ENCODE measurements at regions not wholly inside any gene's neighbourhood (a gene's known extent, or its start where the extent isn't known, plus 50 kb on each side); places are given as distances from the start of the nearest gene placed in this dataset.
A peak's percentile ranks its signal among the peaks of the same experiment; 100 is the strongest.

- DNase-seq (ENCODE audit: low read depth in 2 of 3, low spot score in 2 of 3), result no peak
These were observed 194.0 kb downstream of the LRATD1 start for GRCh38 chr2:14826518-14826917.

DNA sequence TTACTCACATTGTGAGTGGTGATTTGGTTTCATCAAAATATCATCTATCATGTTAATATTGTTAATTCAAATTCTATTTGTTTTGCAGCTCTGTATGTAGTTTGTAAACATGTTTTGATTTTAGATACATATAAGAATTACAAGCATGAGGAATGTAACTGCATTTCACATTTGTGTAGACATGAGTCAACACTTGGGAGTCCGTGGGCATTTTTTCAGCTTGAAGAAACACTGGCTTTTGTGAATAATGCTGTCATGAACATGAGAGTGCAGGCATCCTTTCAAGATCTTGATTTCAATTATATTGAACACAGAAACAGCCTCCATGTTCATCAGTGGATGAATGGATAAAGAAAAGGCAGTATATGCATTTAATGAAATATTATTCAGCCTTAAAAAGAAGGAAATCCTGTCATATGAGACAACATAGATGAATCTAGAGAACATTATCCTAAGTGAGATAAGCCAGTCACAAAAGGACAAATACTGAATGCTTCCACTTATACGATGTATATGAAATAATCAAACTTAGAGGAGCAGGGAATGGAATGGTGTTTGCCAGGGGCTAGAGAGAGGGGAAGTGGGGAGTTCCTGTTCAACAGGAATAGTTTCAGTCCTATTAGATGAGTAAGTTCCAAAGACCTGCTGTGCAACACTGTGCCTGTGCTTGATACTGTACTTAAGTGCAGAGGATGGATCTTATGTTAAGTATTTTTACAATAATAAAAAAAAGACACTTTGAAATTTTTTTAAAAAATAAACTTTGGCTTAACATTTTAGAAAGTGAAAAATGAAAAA, 194.9 kb downstream of the LRATD1 start:
- DNase-seq (ENCODE audit: low read depth in 2 of 3, low spot score in 2 of 3), result no peak

GRCh38 chr2:14828223-14828622, 195.7 kb downstream of the LRATD1 start:
- no peak for DNase-seq (ENCODE audit: low read depth in 2 of 3, low spot score in 2 of 3)

GRCh38 chr2:14828968-14829367, 196.5 kb downstream of the LRATD1 start:
- DNase-seq (ENCODE audit: low read depth in 2 of 3, low spot score in 2 of 3), result no peak

- DNase-seq (ENCODE audit: low read depth in 2 of 3, low spot score in 2 of 3), result no peak
These were observed 198.9 kb downstream of the LRATD1 start for GRCh38 chr2:14831458-14831857.

- DNase-seq (ENCODE audit: low read depth in 2 of 3, low spot score in 2 of 3), result no peak
These were observed 211.1 kb downstream of the LRATD1 start for GRCh38 chr2:14843507-14844204.

GRCh38 chr2:14855751-14856150, 223.2 kb downstream of the LRATD1 start:
- DNase-seq (ENCODE audit: low read depth in 2 of 3, low spot score in 2 of 3), result no peak

DNA sequence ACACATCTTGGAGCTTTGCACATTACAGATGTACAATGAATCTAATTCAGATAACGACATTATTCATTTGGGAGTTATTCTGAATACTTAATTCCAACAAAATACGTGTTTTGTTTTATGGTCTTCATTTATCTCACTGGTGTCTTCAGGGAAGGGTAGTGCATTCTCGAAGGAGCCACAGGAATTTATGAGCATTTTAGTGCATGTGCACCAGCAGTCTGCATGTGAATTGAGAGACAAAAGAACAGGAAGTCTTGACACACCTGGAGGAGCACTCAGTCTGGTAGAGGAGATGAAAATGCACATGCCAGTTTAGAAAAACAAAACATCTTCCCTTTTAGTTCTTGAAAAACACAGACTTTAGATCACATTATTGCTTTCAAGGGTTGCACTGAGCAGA, 228.7 kb downstream of the LRATD1 start:
- DNase-seq (ENCODE audit: low read depth in 2 of 3, low spot score in 2 of 3), result no peak

- DNase-seq (ENCODE audit: low read depth in 2 of 3, low spot score in 2 of 3), result no peak
These were observed 234.3 kb downstream of the LRATD1 start for GRCh38 chr2:14866736-14867352.

DNA sequence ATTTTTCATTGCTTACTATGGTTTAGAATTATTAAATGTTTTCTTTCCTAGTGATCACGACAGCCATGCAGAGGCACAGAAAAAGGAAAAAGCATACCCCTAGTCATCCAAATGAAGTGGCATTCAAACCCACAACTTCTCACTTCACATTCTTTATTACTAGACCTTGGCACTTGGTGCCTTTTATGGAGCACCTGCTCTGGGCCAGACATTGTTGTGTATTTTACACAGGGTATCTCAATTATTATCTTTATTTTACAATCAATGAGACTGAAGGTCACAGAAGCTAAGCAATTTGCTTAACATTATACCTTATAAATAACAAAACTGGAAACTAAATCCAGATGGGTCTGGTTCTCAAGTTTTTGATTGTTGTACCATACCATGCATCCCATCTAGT, 235.3 kb downstream of the LRATD1 start:
- DNase-seq (ENCODE audit: low read depth in 2 of 3, low spot score in 2 of 3), result no peak

GRCh38 chr2:14872779-14873325, 240.3 kb downstream of the LRATD1 start:
- peak in 2 of 3 donors; percentile 20 to 32 for DNase-seq (ENCODE audit: low read depth in 2 of 3, low spot score in 2 of 3)

GRCh38 chr2:14881651-14882327, 249.3 kb downstream of the LRATD1 start:
- no peak for DNase-seq (ENCODE audit: low read depth in 2 of 3, low spot score in 2 of 3)

- DNase-seq (ENCODE audit: low read depth in 2 of 3, low spot score in 2 of 3), result no peak
These were observed 252.1 kb downstream of the LRATD1 start for GRCh38 chr2:14884651-14885050.

GRCh38 chr2:14891546-14891945, 259.0 kb downstream of the LRATD1 start:
- DNase-seq (ENCODE audit: low read depth in 2 of 3, low spot score in 2 of 3), result no peak

DNA sequence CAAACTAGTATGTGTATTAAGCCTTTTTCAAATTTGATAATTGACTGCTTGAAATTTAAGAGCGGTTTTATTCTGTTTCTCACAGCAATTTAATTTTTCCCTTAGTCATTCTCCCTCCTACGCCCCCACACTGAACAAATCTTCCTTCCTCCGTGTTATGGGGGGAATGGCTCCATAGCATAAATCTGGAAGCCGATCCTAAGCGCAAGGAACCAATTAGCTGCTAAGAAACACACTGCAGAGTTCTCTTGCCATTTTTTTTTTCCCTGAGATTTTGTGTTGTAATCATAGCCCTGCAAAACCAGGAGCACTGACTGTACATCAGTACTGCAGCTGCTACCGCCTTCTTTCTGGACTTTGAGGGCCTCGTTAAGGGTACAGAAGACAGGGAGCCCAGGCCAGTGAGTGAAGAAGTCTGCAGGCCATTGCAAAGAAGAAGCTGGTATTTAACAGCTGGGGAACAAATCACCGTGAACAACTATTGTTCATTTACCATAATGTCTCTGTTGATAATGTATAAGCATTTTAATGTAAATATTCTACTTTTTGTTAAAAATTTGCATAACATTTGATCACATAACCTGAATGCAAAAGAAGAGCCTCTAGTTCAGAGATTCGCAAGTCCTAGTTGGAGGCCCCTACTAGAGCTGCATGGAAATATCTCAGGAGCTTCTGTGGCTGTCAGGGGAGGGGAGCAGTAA, 264.0 kb downstream of the LRATD1 start:
- DNase-seq (ENCODE audit: low read depth in 2 of 3, low spot score in 2 of 3), result no peak

GRCh38 chr2:14899621-14900414, 267.3 kb downstream of the LRATD1 start:
- DNase-seq (ENCODE audit: low read depth in 2 of 3, low spot score in 2 of 3), result no peak

DNA sequence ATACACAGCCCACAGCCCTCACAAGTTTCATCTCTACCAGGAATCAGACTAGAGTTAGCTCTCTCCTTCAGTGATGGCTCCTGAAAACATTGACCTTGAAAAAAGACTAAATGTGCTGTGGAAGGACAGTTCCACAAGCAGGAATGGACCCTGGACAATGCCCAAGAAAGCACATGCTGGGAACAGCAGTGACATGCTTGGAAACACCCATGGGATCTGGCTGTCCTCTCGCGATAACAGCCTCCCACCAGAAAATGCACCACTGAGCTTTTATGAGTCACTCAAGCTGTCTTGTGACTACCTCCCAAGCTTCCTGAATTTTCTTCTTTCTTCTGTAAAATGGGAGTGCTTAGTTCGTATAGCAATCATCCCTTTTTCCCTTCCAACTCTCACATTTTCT, 269.2 kb downstream of the LRATD1 start:
- DNase-seq (ENCODE audit: low read depth in 2 of 3, low spot score in 2 of 3), result no peak

DNA sequence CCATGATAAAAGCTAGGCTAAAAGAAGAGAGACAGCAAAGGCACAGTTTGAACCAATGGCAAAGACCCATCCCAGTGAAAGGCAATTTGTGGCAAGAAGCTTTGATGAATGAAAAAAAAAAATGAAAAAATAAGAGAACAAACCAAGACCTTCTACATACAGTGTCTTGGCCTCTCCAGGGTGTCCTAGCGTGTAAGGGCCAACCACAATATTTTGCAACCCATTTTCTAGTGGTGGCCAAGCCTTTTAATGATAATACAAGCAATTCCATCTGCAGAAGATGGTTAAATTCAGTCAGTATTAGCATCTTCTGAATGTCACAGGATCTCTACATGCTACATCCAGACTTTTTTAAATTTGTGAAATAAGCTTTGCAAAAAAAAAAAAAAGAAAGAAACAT, 270.4 kb downstream of the LRATD1 start:
- no peak for DNase-seq (ENCODE audit: low read depth in 2 of 3, low spot score in 2 of 3)

DNA sequence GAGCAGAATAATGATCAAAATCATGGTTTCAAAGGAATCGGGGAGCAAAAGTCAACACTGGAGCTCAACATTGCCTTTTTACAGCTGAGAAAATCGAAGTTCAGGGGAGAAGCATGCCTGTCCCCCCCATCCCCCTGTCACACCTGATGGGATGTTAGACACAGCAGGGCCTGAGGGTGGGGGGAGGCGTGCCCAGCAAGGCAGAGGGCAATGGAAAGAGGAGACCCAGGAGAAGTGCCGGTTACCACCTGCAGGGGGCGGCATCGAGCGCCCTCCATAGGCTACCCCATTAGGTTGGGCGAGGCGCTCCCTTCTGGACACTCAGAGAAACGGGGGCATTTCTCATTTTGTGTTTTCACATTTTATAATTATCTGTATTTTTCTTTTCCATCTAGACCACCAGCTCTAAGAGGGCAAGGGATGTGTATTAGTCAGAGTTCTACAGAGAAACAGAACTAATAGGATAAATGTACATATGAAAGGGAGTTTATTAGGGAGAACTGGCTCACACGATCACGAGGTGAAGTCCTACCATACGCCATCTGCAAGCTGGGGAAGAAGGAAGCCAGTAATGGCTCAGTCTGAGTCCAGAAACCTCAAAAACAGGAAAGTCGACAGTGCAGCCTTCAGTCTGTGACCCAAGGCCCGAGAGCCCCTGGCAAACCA, 271.3 kb downstream of the LRATD1 start:
- peak in 2 of 3 donors; percentile 65 to 75 for DNase-seq (ENCODE audit: low read depth in 2 of 3, low spot score in 2 of 3)
